Natural killer cell (primary cell): ENCODE measurements at regions not wholly inside any gene's neighbourhood (a gene's known extent, or its start where the extent isn't known, plus 50 kb on each side); places are given as distances from the start of the nearest gene placed in this dataset.

Source experiments
- ATAC-seq, 3 donors: fragments of 150-1000 bp in 2 of 3; fragments of 200-7000 bp in 1 of 3; cut with Tn5 transposase; 1 replicate in 1 of 3; 2 replicates in 2 of 3; pipeline ENCODE4 v1.10.0; 2021; ENCODE audit warnings: mild to moderate bottlenecking in 2 of 3, moderate library complexity in 2 of 3
- DNase-seq, 2 donors: peaks; one replicate each; pipeline versions ENCODE4 v3.0.0 to v3.0.0-alpha.2; 2013 to 2021; ENCODE audit warnings: mixed read lengths in 1 of 2
- H3K27ac ChIP-seq: one replicate; pipeline ENCODE4 v1.5.1; 2013; ENCODE audit warnings: mild to moderate bottlenecking, low read length
- H3K27me3 ChIP-seq: one replicate; pipeline ENCODE4 v1.6.1; 2013; ENCODE audit warnings: low read length; ENCODE audit not compliant: control insufficient read depth, insufficient read depth
- H3K36me3 ChIP-seq: one replicate; pipeline ENCODE4 v1.6.1; 2013; ENCODE audit warnings: low read length; ENCODE audit not compliant: control insufficient read depth, insufficient read depth
- H3K4me1 ChIP-seq: one replicate; pipeline ENCODE4 v1.6.1; 2013; ENCODE audit warnings: low read length; ENCODE audit not compliant: control insufficient read depth, insufficient read depth
- H3K4me3 ChIP-seq: one replicate; pipeline ENCODE4 v1.5.1; 2013; ENCODE audit warnings: low read length
- H3K9me3 ChIP-seq: one replicate; pipeline ENCODE4 v1.6.1; 2013; ENCODE audit warnings: low read length; ENCODE audit not compliant: control insufficient read depth, insufficient read depth
- H3K27ac Mint-ChIP-seq, 2 donors: one replicate each; pipeline ENCODE4 v1.8.0; 2022; ENCODE audit warnings: mild to moderate bottlenecking in 2 of 2, mixed read lengths in 2 of 2, moderate library complexity in 1 of 2
- H3K27me3 Mint-ChIP-seq, 2 donors: one replicate each; pipeline ENCODE4 v1.8.0; 2022; ENCODE audit warnings: low read depth in 2 of 2, mixed read lengths in 2 of 2
- H3K36me3 Mint-ChIP-seq: one replicate; pipeline ENCODE4 v1.8.0; 2022; ENCODE audit warnings: mixed read lengths
- H3K4me1 Mint-ChIP-seq, 2 donors: one replicate each; pipeline ENCODE4 v1.8.0; 2022; ENCODE audit warnings: mixed read lengths in 2 of 2
- H3K4me3 Mint-ChIP-seq: one replicate; pipeline ENCODE4 v1.8.0; 2022; ENCODE audit warnings: mild to moderate bottlenecking, moderate library complexity, mixed read lengths
- H3K9me3 Mint-ChIP-seq, 2 donors: one replicate each; pipeline ENCODE4 v1.8.0; 2022; ENCODE audit warnings: mixed read lengths in 2 of 2
- CTCF ChIP-seq: fragments of 200-600 bp; IDR thresholded peaks from one replicate; pipeline ENCODE4 v1.8.0; 2022; ENCODE audit warnings: antibody characterized with exemption
- WGBS: methylation state at CpG from one replicate; pipeline ENCODE4 v1.1.7; 2013; ENCODE audit warnings: missing lambda C conversion rate; ENCODE audit not compliant: insufficient coverage; 5-methylcytosine and 5-hydroxymethylcytosine counted together
- intact Hi-C: fragments of 100-400 bp; cut with micrococcal nuclease; formaldehyde crosslinking; loops from one replicate; pipeline ENCODE4 v1.14.2; 2022

DNA sequence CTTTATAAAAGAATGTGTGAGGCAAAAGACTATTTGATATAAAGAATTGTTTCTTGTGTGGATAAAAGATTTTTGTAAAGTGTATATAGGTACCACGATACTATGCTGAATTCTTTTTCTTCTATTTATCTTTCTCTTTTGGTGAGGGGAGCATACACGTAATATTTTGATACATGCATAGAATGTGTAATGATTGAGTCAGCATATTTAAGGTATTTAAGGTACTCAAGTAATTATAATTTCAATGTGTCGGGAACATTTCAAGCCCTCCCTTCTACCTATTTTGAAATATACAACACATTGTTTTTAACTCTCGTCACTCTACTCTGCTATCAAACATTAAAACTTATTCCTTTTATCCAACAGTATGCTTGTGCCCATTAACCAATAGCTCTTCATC lies 1221.6 kb upstream of the PHF14 start:
- Histone ChIP-seq H3K9me3 (no peaks in the 10 kb centered on the region), H3K4me3 (no peak overlapping the region), H3K36me3 (no peaks in the 10 kb centered on the region), H3K27ac (no peak overlapping the region), H3K27me3 (no peaks in the 10 kb centered on the region), H3K4me1 (no peaks in the 10 kb centered on the region)
- Mint-ChIP-seq H3K27me3 (no peaks in the 10 kb centered on the region), H3K36me3 (peaks cover 9% of the 10 kb centered on the region), H3K9me3 (peaks cover 7 to 38% of the 10 kb centered on the region in 2 donors), H3K4me1 (no peaks in the 10 kb centered on the region), H3K4me3 (no peak overlapping the region), H3K27ac (no peak overlapping the region)
- DNase-seq (no peak), ATAC-seq (no peak)
- 93% methylated on average over 2 of the region's 4 CpGs for WGBS
- intact Hi-C loops = no loop called here
- TF ChIP-seq CTCF = no peak

DNA sequence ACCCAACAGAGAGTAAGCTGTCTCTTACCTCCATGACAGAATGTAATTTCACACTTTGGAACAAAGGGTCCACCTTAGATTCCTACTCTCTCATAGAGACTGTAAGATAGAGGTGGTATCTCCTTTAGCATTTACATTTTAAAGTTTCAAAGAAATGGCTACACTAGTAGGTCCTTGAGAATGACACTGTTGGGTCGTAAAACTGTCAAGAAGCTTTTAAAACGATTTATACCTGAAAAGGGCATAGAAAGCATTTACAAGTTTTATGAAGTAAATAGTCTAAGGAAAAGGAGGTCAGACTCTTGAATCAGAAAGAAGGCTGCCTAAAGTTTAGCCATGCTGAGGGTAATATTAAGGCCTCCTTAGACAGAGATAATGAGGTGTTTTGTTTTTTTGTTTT lies 1212.4 kb upstream of the PHF14 start:
- H3K4me3 ChIP-seq = no peak overlapping the region
- DNase-seq (no peak), ATAC-seq (no peak)
- no peaks in the 10 kb centered on the region for H3K9me3 ChIP-seq
- H3K4me3 Mint-ChIP-seq = no peak overlapping the region
- no peak overlapping the region for H3K27ac ChIP-seq
- no peaks in the 10 kb centered on the region for H3K27me3 ChIP-seq
- no peaks in the 10 kb centered on the region for H3K4me1 Mint-ChIP-seq
- H3K36me3 ChIP-seq = no peaks in the 10 kb centered on the region
- no peaks in the 10 kb centered on the region for H3K4me1 ChIP-seq
- H3K36me3 Mint-ChIP-seq = no peaks in the 10 kb centered on the region
- TF ChIP-seq CTCF = no peak
- H3K9me3 Mint-ChIP-seq = peaks cover 5 to 7% of the 10 kb centered on the region in 2 donors
- 63% methylated on average over 2 of the region's 2 CpGs for WGBS
- no peak overlapping the region for H3K27ac Mint-ChIP-seq
- intact Hi-C loops = no loop called here
- no peaks in the 10 kb centered on the region for H3K27me3 Mint-ChIP-seq

DNA sequence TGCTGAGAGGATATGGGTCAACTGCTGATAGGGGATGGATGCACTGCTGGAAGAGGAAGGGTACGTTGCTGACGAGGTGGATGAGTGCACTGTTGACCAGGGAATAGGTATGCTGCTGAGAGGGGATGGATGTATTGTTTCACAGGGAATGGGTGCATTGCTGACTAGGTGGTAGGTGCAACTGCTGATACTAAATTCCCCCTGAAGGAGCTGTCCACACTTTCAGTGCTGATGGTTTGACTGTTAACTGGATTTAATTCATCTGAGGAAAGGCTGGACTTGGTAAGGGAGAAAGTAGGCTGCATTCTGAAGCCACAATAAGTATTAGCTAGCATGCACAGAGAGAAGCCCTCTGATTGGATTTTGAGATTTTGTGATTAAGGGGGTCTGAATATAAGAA lies 1196.8 kb upstream of the PHF14 start:
- H3K4me3 ChIP-seq = no peak overlapping the region
- WGBS = 88% methylated on average over 2 of the region's 2 CpGs
- TF ChIP-seq CTCF = no peak
- Mint-ChIP-seq H3K4me3 (no peak overlapping the region), H3K9me3 (peaks cover 13 to 25% of the 10 kb centered on the region in 2 donors), H3K27ac (no peak overlapping the region), H3K27me3 (no peaks in the 10 kb centered on the region), H3K4me1 (no peaks in the 10 kb centered on the region), H3K36me3 (no peaks in the 10 kb centered on the region)
- peaks cover 14% of the 10 kb centered on the region for H3K9me3 ChIP-seq
- intact Hi-C loops = no loop called here
- DNase-seq (no peak), ATAC-seq (no peak)
- no peak overlapping the region for H3K27ac ChIP-seq
- H3K36me3 ChIP-seq = no peaks in the 10 kb centered on the region
- no peaks in the 10 kb centered on the region for H3K27me3 ChIP-seq
- H3K4me1 ChIP-seq = no peaks in the 10 kb centered on the region

- Histone ChIP-seq H3K4me3 (no peak overlapping the region), H3K9me3 (peaks cover 14% of the 10 kb centered on the region), H3K36me3 (no peaks in the 10 kb centered on the region), H3K4me1 (no peaks in the 10 kb centered on the region), H3K27me3 (no peaks in the 10 kb centered on the region), H3K27ac (no peak overlapping the region)
- Mint-ChIP-seq H3K4me1 (no peaks in the 10 kb centered on the region), H3K9me3 (peaks cover 13 to 21% of the 10 kb centered on the region in 2 donors), H3K36me3 (no peaks in the 10 kb centered on the region), H3K27me3 (no peaks in the 10 kb centered on the region), H3K4me3 (no peak overlapping the region), H3K27ac (no peak overlapping the region)
- intact Hi-C loops = no loop called here
- ATAC-seq (no peak), DNase-seq (no peak)
- no peak for TF ChIP-seq CTCF
- WGBS = 87% methylated on average over 7 of the region's 7 CpGs
Measured at GRCh38 chr7:9778367-9778766, 1195.3 kb upstream of the PHF14 start.
